KMS-11 (cell line): ENCODE measurements at regions not wholly inside any gene's neighbourhood (a gene's known extent, or its start where the extent isn't known, plus 50 kb on each side); places are given as distances from the start of the nearest gene placed in this dataset.

Experiments
- H2AFZ ChIP-seq: fragments of 200-600 bp; sonication (generic); 2 replicates; pipeline ENCODE4 v1.6.1; 2016; ENCODE audit warnings: antibody characterized with exemption, mixed run types, low read depth
- H3K27ac ChIP-seq: fragments of 200-600 bp; sonication (generic); 2 replicates; pipeline ENCODE4 v1.6.1; 2016; ENCODE audit warnings: mild to moderate bottlenecking, mixed run types
- H3K27me3 ChIP-seq: fragments of 200-600 bp; sonication (generic); 2 replicates; pipeline ENCODE4 v1.6.1; 2017; ENCODE audit warnings: mild to moderate bottlenecking, low read depth, mixed run types, moderate library complexity; ENCODE audit not compliant: insufficient read depth
- H3K36me3 ChIP-seq: fragments of 200-600 bp; sonication (generic); 2 replicates; pipeline ENCODE4 v1.6.1; 2017; ENCODE audit warnings: mild to moderate bottlenecking, mixed run types; ENCODE audit not compliant: insufficient read depth
- H3K4me1 ChIP-seq: fragments of 200-600 bp; sonication (generic); 2 replicates; pipeline ENCODE4 v1.6.1; 2016; ENCODE audit warnings: mild to moderate bottlenecking, low read depth, mixed run types; ENCODE audit not compliant: poor library complexity, severe bottlenecking
- H3K4me2 ChIP-seq: fragments of 200-600 bp; sonication (generic); 2 replicates; pipeline ENCODE4 v1.7.0; 2016; ENCODE audit warnings: mild to moderate bottlenecking, mixed run types
- H3K4me3 ChIP-seq: fragments of 200-600 bp; sonication (generic); IDR thresholded peaks from 2 replicates; pipeline ENCODE4 v1.6.1; 2017; ENCODE audit warnings: low read depth, low read length, mixed read lengths; ENCODE audit not compliant: insufficient read depth
- H3K79me2 ChIP-seq: fragments of 200-600 bp; sonication (generic); 2 replicates; pipeline ENCODE4 v1.6.1; 2016; ENCODE audit warnings: low read depth, mixed run types; ENCODE audit not compliant: insufficient read depth
- H3K9ac ChIP-seq: fragments of 200-600 bp; sonication (generic); 2 replicates; pipeline ENCODE4 v1.6.1; 2016; ENCODE audit warnings: mild to moderate bottlenecking, mixed run types
- H4K20me1 ChIP-seq: fragments of 200-600 bp; sonication (generic); 2 replicates; pipeline ENCODE4 v1.6.1; 2016; ENCODE audit warnings: mild to moderate bottlenecking, mixed run types; ENCODE audit not compliant: insufficient read depth
- CTCF ChIP-seq: fragments of 200-600 bp; sonication (generic); conservative IDR thresholded peaks from 2 replicates; pipeline ENCODE4 v1.6.1; 2017; ENCODE audit warnings: low read depth, mild to moderate bottlenecking, antibody characterized with exemption, low read length, moderate library complexity, mixed read lengths

GRCh38 chr12:94023879-94024278 lies 124.5 kb upstream of the PLXNC1 start:
- Histone ChIP-seq H2AFZ (no peak overlapping the region), H3K9ac (no peak overlapping the region), H3K36me3 (no peaks in the 10 kb centered on the region), H3K4me2 (no peak overlapping the region), H3K4me3 (no peak overlapping the region), H3K27me3 (no peaks in the 10 kb centered on the region), H3K27ac (no peak overlapping the region), H4K20me1 (no peaks in the 10 kb centered on the region), H3K79me2 (no peaks in the 10 kb centered on the region), H3K4me1 (no peaks in the 10 kb centered on the region)
- no peak for TF ChIP-seq CTCF

GRCh38 chr12:94025068-94025467 lies 123.3 kb upstream of the PLXNC1 start:
- Histone ChIP-seq H2AFZ (no peak overlapping the region), H3K4me1 (no peaks in the 10 kb centered on the region), H3K4me3 (no peak overlapping the region), H4K20me1 (no peaks in the 10 kb centered on the region), H3K9ac (no peak overlapping the region), H3K4me2 (no peak overlapping the region), H3K27me3 (no peaks in the 10 kb centered on the region), H3K27ac (no peak overlapping the region), H3K36me3 (no peaks in the 10 kb centered on the region), H3K79me2 (no peaks in the 10 kb centered on the region)
- TF ChIP-seq CTCF = no peak

- H3K4me3 ChIP-seq = no peak overlapping the region
- no peaks in the 10 kb centered on the region for H3K36me3 ChIP-seq
- H3K27me3 ChIP-seq = no peaks in the 10 kb centered on the region
- no peak overlapping the region for H3K4me2 ChIP-seq
- no peaks in the 10 kb centered on the region for H4K20me1 ChIP-seq
- no peak overlapping the region for H3K27ac ChIP-seq
- TF ChIP-seq CTCF = no peak
- no peak overlapping the region for H2AFZ ChIP-seq
- H3K79me2 ChIP-seq = no peaks in the 10 kb centered on the region
- no peaks in the 10 kb centered on the region for H3K4me1 ChIP-seq
- H3K9ac ChIP-seq = no peak overlapping the region
Observed at GRCh38 chr12:94025756-94026155, 122.6 kb upstream of the PLXNC1 start.

GRCh38 chr12:94026596-94026995 lies 121.8 kb upstream of the PLXNC1 start:
- no peak overlapping the region for H3K4me3 ChIP-seq
- no peak overlapping the region for H3K27ac ChIP-seq

More at GRCh38 chr12:94026596-94026995, 121.8 kb upstream of the PLXNC1 start:
- Histone ChIP-seq H3K79me2 (no peaks in the 10 kb centered on the region), H3K9ac (no peak overlapping the region), H3K27me3 (no peaks in the 10 kb centered on the region), H3K4me1 (no peaks in the 10 kb centered on the region), H3K36me3 (no peaks in the 10 kb centered on the region), H4K20me1 (no peaks in the 10 kb centered on the region), H3K4me2 (no peak overlapping the region), H2AFZ (no peak overlapping the region)
- TF ChIP-seq CTCF = no peak
